Rectal smooth muscle tissue (tissue), 1 donor: ENCODE measurements at regions not wholly inside any gene's neighbourhood (a gene's known extent, or its start where the extent isn't known, plus 50 kb on each side); places are given as distances from the start of the nearest gene placed in this dataset.

ENCODE experiments used
- H3K27ac ChIP-seq: one replicate; pipeline ENCODE4 v1.7.0; 2013; ENCODE audit warnings: low read depth, low read length, inconsistent platforms
- H3K27me3 ChIP-seq: one replicate; pipeline ENCODE4 v1.7.0; 2013; ENCODE audit warnings: low read length; ENCODE audit not compliant: control insufficient read depth, insufficient read depth
- H3K36me3 ChIP-seq: one replicate; pipeline ENCODE4 v1.7.0; 2013; ENCODE audit warnings: low read length; ENCODE audit not compliant: control insufficient read depth, insufficient read depth
- H3K4me1 ChIP-seq: one replicate; pipeline ENCODE4 v1.7.0; 2013; ENCODE audit warnings: low read length; ENCODE audit not compliant: control insufficient read depth, insufficient read depth
- H3K4me3 ChIP-seq: one replicate; pipeline ENCODE4 v1.7.0; 2013; ENCODE audit warnings: low read length
- H3K9ac ChIP-seq: one replicate; pipeline ENCODE4 v1.7.0; 2013; ENCODE audit warnings: low read length

- H3K4me1 ChIP-seq: peaks cover 6% of the 10 kb centered on the region
- H3K27me3 ChIP-seq: no peaks in the 10 kb centered on the region
- H3K4me3 ChIP-seq: no peak overlapping the region
- no peak overlapping the region for H3K9ac ChIP-seq
- no peak overlapping the region for H3K27ac ChIP-seq
- H3K36me3 ChIP-seq: no peaks in the 10 kb centered on the region
Observed at GRCh38 chr1:87586501-87586900, 257.8 kb downstream of the LMO4 start.

DNA sequence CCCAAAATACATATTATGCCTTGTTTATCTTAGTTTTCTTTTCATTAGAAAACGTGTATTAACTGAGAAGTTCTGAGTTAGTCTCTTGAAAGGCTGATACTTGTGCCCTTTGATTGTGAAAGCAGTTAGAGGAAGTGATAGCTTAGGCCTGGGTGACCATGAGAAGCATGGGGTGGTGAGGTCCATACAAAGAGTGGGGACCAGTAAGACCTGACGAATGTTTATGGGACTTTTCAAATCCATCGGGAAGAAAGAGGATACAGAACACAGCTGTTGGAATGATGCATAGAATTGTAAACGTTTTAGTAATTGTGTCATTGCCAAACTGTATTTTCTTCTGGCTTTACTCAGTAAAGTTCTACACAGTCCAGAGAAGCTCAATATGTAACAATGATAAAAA is 259.8 kb downstream of the LMO4 start:
- H3K4me1 ChIP-seq: peaks cover 6% of the 10 kb centered on the region
- no peak overlapping the region for H3K4me3 ChIP-seq
- no peak overlapping the region for H3K27ac ChIP-seq
- no peaks in the 10 kb centered on the region for H3K27me3 ChIP-seq
- no peaks in the 10 kb centered on the region for H3K36me3 ChIP-seq
- H3K9ac ChIP-seq: no peak overlapping the region

DNA sequence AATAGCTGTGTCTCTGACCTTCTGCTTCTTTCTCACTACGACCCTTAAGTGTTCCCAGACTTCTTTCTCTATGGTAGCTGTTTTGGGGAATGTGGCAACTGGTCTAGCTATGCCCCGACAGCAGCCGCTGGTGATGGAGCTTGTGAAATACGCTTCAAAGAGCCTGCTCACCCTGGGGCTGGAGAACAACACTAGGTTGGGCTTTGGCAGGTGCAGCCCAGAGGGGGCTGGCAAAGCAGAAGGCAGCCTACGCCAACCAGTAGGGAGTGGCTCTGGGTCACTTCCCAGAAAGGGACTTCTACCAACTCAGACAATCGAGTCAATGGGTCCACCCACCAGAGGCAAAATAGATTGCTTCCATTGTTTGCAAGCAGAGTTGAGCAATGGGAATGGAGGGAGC is 262.8 kb downstream of the LMO4 start:
- H3K4me3 ChIP-seq: no peak overlapping the region

GRCh38 chr1:87592156-87592555 is 263.5 kb downstream of the LMO4 start:
- no peaks in the 10 kb centered on the region for H3K27me3 ChIP-seq
- H3K4me3 ChIP-seq: no peak overlapping the region
- no peaks in the 10 kb centered on the region for H3K36me3 ChIP-seq
- peaks cover 15% of the 10 kb centered on the region for H3K4me1 ChIP-seq
- H3K27ac ChIP-seq: no peak overlapping the region
- no peak overlapping the region for H3K9ac ChIP-seq

More for the DNA sequence above, 262.8 kb downstream of the LMO4 start:
- Histone ChIP-seq H3K27me3 (no peaks in the 10 kb centered on the region), H3K9ac (no peak overlapping the region), H3K36me3 (no peaks in the 10 kb centered on the region), H3K4me1 (peaks cover 15% of the 10 kb centered on the region), H3K27ac (no peak overlapping the region)

DNA sequence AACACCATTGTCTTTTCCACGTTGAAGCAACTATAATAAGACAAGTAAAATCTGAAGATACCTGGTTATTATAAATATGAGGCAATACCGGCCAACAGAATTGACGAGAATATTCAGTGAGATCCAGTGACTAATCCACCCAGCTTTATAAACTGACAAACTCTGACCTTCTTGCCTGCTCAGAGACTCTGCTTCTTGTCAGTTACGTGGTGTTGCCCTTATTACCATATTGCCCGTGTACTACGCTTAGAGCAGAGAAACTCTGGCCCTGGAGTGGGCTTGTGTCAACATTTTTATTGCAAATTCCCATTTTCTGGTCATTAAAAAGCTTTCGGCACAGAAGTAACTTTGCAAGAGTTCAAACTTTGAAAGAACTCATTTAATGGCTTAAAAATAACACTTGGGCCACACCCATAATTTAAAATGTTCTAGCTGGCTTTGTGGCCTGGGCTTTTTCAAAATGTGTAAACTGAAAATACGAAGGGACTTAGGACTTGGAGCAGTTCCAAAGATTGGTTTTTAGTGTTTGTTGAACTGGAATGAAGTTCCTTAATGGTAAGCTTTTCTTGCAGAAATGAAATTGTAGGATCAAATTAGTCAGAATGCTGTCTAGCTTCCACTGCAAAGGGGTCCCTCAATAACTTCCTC is 266.2 kb downstream of the LMO4 start:
- Histone ChIP-seq H3K4me3 (peak overlapping the region; percentile 27), H3K36me3 (no peaks in the 10 kb centered on the region), H3K4me1 (peaks cover 9% of the 10 kb centered on the region), H3K9ac (no peak overlapping the region), H3K27me3 (no peaks in the 10 kb centered on the region), H3K27ac (peak overlapping the region; percentile 47)

GRCh38 chr1:87595384-87595781 is 266.7 kb downstream of the LMO4 start:
- H3K4me1 ChIP-seq: peaks cover 9% of the 10 kb centered on the region
- no peaks in the 10 kb centered on the region for H3K36me3 ChIP-seq

GRCh38 chr1:87598429-87598828 is 269.7 kb downstream of the LMO4 start:
- Histone ChIP-seq H3K27ac (no peak overlapping the region), H3K4me3 (no peak overlapping the region), H3K27me3 (no peaks in the 10 kb centered on the region), H3K4me1 (peaks cover 9% of the 10 kb centered on the region), H3K36me3 (no peaks in the 10 kb centered on the region), H3K9ac (no peak overlapping the region)

More at GRCh38 chr1:87595384-87595781, 266.7 kb downstream of the LMO4 start:
- H3K27ac ChIP-seq: peak overlapping the region; percentile 47
- no peak overlapping the region for H3K9ac ChIP-seq
- no peaks in the 10 kb centered on the region for H3K27me3 ChIP-seq
- no peak overlapping the region for H3K4me3 ChIP-seq

DNA sequence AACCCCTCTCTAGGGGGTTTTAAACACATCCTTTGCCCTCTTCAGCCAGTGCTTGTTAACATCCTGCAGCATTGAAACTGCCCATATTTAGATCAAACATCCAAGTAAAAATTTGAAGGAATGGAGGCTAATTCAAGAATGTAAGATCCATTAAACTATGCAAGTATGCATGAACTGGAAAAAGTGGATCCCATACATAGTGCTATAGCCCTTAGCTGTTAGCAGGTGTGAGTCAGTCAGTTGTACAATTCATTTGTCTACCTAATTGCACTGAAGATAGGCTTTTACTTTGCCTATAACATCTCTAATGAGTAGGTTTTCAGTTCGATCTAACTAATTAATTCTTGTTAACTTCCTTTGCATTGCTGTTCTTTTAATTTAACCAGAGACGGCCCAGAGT is 270.9 kb downstream of the LMO4 start:
- no peak overlapping the region for H3K27ac ChIP-seq
- no peak overlapping the region for H3K9ac ChIP-seq
- H3K4me3 ChIP-seq: no peak overlapping the region
- H3K4me1 ChIP-seq: peaks cover 7% of the 10 kb centered on the region
- H3K36me3 ChIP-seq: no peaks in the 10 kb centered on the region
- H3K27me3 ChIP-seq: no peaks in the 10 kb centered on the region

DNA sequence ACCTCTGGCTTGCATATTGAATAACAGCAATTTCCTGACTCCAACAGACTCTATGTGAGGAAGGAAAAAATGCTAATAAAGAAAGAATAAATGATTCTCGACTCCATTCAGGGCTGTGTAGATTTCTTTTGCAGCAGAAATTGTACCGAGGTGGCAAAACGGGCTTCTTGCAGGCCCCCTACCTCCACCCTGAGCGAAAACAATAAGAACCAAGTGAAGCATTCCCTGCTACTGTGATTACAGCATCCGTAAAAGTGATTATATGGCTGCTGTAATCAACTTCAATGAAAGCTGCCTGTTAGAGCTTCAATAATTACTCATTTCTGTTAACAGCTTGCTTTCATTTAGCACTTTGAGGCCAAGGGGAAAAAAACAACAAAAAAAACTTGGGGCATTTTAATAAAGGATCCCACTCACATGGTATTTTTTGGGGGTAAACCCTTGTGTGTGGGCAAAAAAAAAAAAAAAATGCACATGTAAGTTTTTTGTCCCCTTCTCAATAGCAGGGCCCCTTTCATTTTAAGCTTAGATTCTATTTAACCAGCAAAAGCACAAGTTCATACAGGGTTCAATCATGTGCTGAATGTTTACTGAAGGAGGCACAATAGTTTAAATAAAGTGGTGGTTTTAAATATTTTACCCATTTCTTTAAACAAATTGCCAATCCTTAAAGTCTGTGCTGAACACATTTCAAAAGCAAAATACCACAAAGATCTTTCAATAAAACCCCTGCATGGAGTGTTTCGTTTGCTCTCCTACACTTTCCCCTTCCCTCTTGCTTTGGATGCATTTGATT is 271.6 kb downstream of the LMO4 start:
- Histone ChIP-seq H3K4me1 (peaks cover 2% of the 10 kb centered on the region), H3K27ac (no peak overlapping the region), H3K4me3 (no peak overlapping the region), H3K27me3 (no peaks in the 10 kb centered on the region), H3K9ac (no peak overlapping the region), H3K36me3 (no peaks in the 10 kb centered on the region)

- H3K4me1 ChIP-seq: no peaks in the 10 kb centered on the region
Observed at GRCh38 chr1:87600854-87601253, 272.2 kb downstream of the LMO4 start.

GRCh38 chr1:87603626-87604025 is 274.9 kb downstream of the LMO4 start:
- Histone ChIP-seq H3K4me3 (no peak overlapping the region), H3K27ac (no peak overlapping the region), H3K27me3 (no peaks in the 10 kb centered on the region), H3K4me1 (peaks cover 2% of the 10 kb centered on the region), H3K9ac (no peak overlapping the region), H3K36me3 (no peaks in the 10 kb centered on the region)

More at GRCh38 chr1:87600854-87601253, 272.2 kb downstream of the LMO4 start:
- Histone ChIP-seq H3K4me3 (no peak overlapping the region), H3K27me3 (no peaks in the 10 kb centered on the region), H3K9ac (no peak overlapping the region), H3K36me3 (no peaks in the 10 kb centered on the region), H3K27ac (no peak overlapping the region)

GRCh38 chr1:87612956-87613355 is 284.3 kb downstream of the LMO4 start:
- H3K4me1 ChIP-seq: peaks cover 2% of the 10 kb centered on the region
- H3K36me3 ChIP-seq: no peaks in the 10 kb centered on the region
- no peak overlapping the region for H3K4me3 ChIP-seq
- H3K9ac ChIP-seq: no peak overlapping the region
- no peaks in the 10 kb centered on the region for H3K27me3 ChIP-seq
- H3K27ac ChIP-seq: no peak overlapping the region

DNA sequence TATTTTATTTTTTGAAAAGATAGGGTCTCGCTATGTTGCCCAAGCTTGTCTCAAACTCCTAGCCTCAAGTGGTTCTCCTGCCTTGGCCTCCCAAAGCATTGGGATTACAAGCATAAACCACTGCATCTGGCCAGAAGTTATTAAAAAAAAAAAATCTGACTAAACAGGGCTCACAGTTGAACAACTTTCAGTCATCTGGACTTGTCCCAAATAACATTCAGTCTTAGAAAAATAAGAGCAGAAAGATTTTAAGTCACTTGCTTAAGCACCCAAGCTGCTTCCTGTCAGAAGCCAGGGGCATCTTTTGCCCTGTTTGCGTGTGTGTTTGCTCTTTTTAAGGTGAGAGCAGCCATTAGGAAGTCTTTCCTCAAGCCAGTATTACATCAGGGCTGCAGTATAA is 286.8 kb downstream of the LMO4 start:
- Histone ChIP-seq H3K36me3 (no peaks in the 10 kb centered on the region), H3K9ac (no peak overlapping the region), H3K4me1 (no peaks in the 10 kb centered on the region), H3K27me3 (no peaks in the 10 kb centered on the region), H3K27ac (no peak overlapping the region), H3K4me3 (no peak overlapping the region)
